C4-2B (cell line): ENCODE measurements at regions not wholly inside any gene's neighbourhood (a gene's known extent, or its start where the extent isn't known, plus 50 kb on each side); places are given as distances from the start of the nearest gene placed in this dataset.

ENCODE experiments used
- CTCF ChIP-seq: fragments of 450-650 bp; conservative IDR thresholded peaks from 2 replicates; pipeline ENCODE4 v1.5.1; 2017; ENCODE audit warnings: mild to moderate bottlenecking
- ZFX ChIP-seq: fragments of 450-650 bp; IDR thresholded peaks from 2 replicates; pipeline ENCODE4 v1.6.1; 2017

GRCh38 chr3:159879598-159879997, 109.0 kb upstream of the IL12A start:
- TF ChIP-seq CTCF (no peak), ZFX (no peak)
